Mesenchymal stem cell (in vitro differentiated cells and primary cell): ENCODE measurements at regions not wholly inside any gene's neighbourhood (a gene's known extent, or its start where the extent isn't known, plus 50 kb on each side); places are given as distances from the start of the nearest gene placed in this dataset.

Source experiments
- DNase-seq: peaks from one replicate; pipeline ENCODE4 v3.0.0-alpha.2; 2013
- H2AFZ ChIP-seq: one replicate; pipeline ENCODE4 v1.6.1; 2013; ENCODE audit warnings: low read depth, mild to moderate bottlenecking, control low read depth, inconsistent platforms, low read length, moderate library complexity
- H2AK5ac ChIP-seq: 2 replicates; pipeline ENCODE4 v1.6.1; 2013; ENCODE audit warnings: low read length, moderate library complexity, mild to moderate bottlenecking, inconsistent platforms; ENCODE audit not compliant: severe bottlenecking
- H2BK120ac ChIP-seq: one replicate; pipeline ENCODE4 v1.6.1; 2013; ENCODE audit warnings: low read depth, mild to moderate bottlenecking, inconsistent platforms, low read length, moderate library complexity
- H2BK12ac ChIP-seq, 2 experiments: one replicate each; pipeline ENCODE4 v1.6.1; 2013; ENCODE audit warnings: inconsistent platforms in 2 of 2, low read length in 2 of 2, mild to moderate bottlenecking in 2 of 2, moderate library complexity in 2 of 2, control low read depth in 1 of 2
- H2BK15ac ChIP-seq: one replicate; pipeline ENCODE4 v1.6.1; 2013; ENCODE audit warnings: mild to moderate bottlenecking, low read depth, inconsistent platforms; ENCODE audit not compliant: poor library complexity, severe bottlenecking
- H2BK5ac ChIP-seq: 2 replicates; pipeline ENCODE4 v1.6.1; 2013; ENCODE audit warnings: low read depth, mild to moderate bottlenecking, low read length, control low read depth, inconsistent platforms; ENCODE audit not compliant: poor library complexity, severe bottlenecking
- H3K14ac ChIP-seq, 2 experiments: one replicate each; pipeline ENCODE4 v1.6.1; 2013; ENCODE audit warnings: inconsistent platforms in 2 of 2, low read length in 2 of 2, control low read depth in 1 of 2, mild to moderate bottlenecking in 1 of 2, moderate library complexity in 1 of 2
- H3K18ac ChIP-seq, 2 experiments: one replicate each; pipeline ENCODE4 v1.6.1; 2013; ENCODE audit warnings: inconsistent platforms in 2 of 2, low read length in 2 of 2, control low read depth in 1 of 2, low read depth in 1 of 2, mild to moderate bottlenecking in 1 of 2
- H3K23ac ChIP-seq, 2 experiments: one replicate each; pipeline ENCODE4 v1.6.1; 2013; ENCODE audit warnings: inconsistent platforms in 2 of 2, low read length in 2 of 2, mild to moderate bottlenecking in 2 of 2, moderate library complexity in 2 of 2, control low read depth in 1 of 2
- H3K27ac ChIP-seq: 2 replicates; pipeline ENCODE4 v1.5.1; 2013; ENCODE audit warnings: mild to moderate bottlenecking, moderate library complexity, low read length, control low read depth, inconsistent platforms; ENCODE audit not compliant: poor library complexity, severe bottlenecking
- H3K27me3 ChIP-seq, 2 experiments: 2 replicates each; pipeline versions ENCODE4 v1.6.1 to v1.7.0; 2013; ENCODE audit warnings: low read length in 2 of 2, mild to moderate bottlenecking in 2 of 2, moderate library complexity in 2 of 2, control low read depth in 1 of 2, inconsistent platforms in 1 of 2; ENCODE audit not compliant: control insufficient read depth in 1 of 2, insufficient read depth in 1 of 2
- H3K36me3 ChIP-seq, 2 experiments: 2 replicates each; pipeline versions ENCODE4 v1.6.1 to v1.7.0; 2013; ENCODE audit warnings: low read length in 2 of 2, control low read depth in 1 of 2, inconsistent platforms in 1 of 2, low read depth in 1 of 2, mild to moderate bottlenecking in 1 of 2; ENCODE audit not compliant: insufficient read depth in 2 of 2, control insufficient read depth in 1 of 2
- H3K4ac ChIP-seq, 2 experiments: one replicate each; pipeline ENCODE4 v1.6.1; 2013; ENCODE audit warnings: inconsistent platforms in 2 of 2, low read length in 2 of 2, mild to moderate bottlenecking in 2 of 2, moderate library complexity in 2 of 2, control low read depth in 1 of 2, low read depth in 1 of 2
- H3K4me1 ChIP-seq: 2 replicates; pipeline ENCODE4 v1.6.1; 2013; ENCODE audit warnings: low read depth, low read length, control low read depth; ENCODE audit not compliant: control insufficient read depth, insufficient read depth
- H3K4me2 ChIP-seq: 2 replicates; pipeline ENCODE4 v1.6.1; 2013; ENCODE audit warnings: low read length, mild to moderate bottlenecking, inconsistent platforms; ENCODE audit not compliant: poor library complexity, severe bottlenecking
- H3K4me3 ChIP-seq, 2 experiments: 2 replicates each; pipeline versions ENCODE4 v1.5.1 to v1.7.0; 2013; ENCODE audit warnings: low read length in 2 of 2, mild to moderate bottlenecking in 2 of 2, control low read depth in 1 of 2, low read depth in 1 of 2; ENCODE audit not compliant: insufficient read depth in 1 of 2
- H3K79me1 ChIP-seq: replicated peaks from 2 replicates; pipeline ENCODE4 v1.6.1; 2013; ENCODE audit warnings: mild to moderate bottlenecking, control low read depth, low read length, inconsistent platforms; ENCODE audit not compliant: poor library complexity, severe bottlenecking
- H3K9ac ChIP-seq: 2 replicates; pipeline ENCODE4 v1.7.0; 2013; ENCODE audit warnings: mild to moderate bottlenecking, low read length, moderate library complexity
- H3K9me3 ChIP-seq: 2 replicates; pipeline ENCODE4 v1.7.0; 2013; ENCODE audit warnings: mild to moderate bottlenecking, low read length; ENCODE audit not compliant: control insufficient read depth
- H4K8ac ChIP-seq: one replicate; pipeline ENCODE4 v1.6.1; 2013; ENCODE audit warnings: inconsistent platforms, mild to moderate bottlenecking, low read length, moderate library complexity
- H4K91ac ChIP-seq: one replicate; pipeline ENCODE4 v1.6.1; 2013; ENCODE audit warnings: mild to moderate bottlenecking, low read length, inconsistent platforms
- WGBS: methylation state at CpG from one replicate; pipeline ENCODE4 v1.1.7; 2013; ENCODE audit warnings: mixed read lengths; 5-methylcytosine and 5-hydroxymethylcytosine counted together

- no peak overlapping the region for H2AFZ ChIP-seq
- no peak overlapping the region for H2BK5ac ChIP-seq
These were observed 342.0 kb upstream of the IRX4 start for GRCh38 chr5:2224689-2225088.

GRCh38 chr5:2223303-2223702 is 340.6 kb upstream of the IRX4 start:
- Histone ChIP-seq H3K27me3 (no peaks in the 10 kb centered on the region), H3K9me3 (no peaks in the 10 kb centered on the region), H3K4me3 (no peak overlapping the region), H3K18ac (no peak overlapping the region), H2BK5ac (no peak overlapping the region), H3K14ac (no peak overlapping the region), H4K8ac (no peak overlapping the region), H4K91ac (no peak overlapping the region), H3K4ac (no peak overlapping the region), H3K4me2 (no peak overlapping the region), H3K9ac (no peak overlapping the region), H3K36me3 (no peaks in the 10 kb centered on the region), H3K4me1 (no peaks in the 10 kb centered on the region), H2BK12ac (no peak overlapping the region), H2AK5ac (no peak overlapping the region), H3K23ac (no peak overlapping the region), H2AFZ (no peak overlapping the region), H2BK15ac (no peak overlapping the region), H3K27ac (no peak overlapping the region), H2BK120ac (no peak overlapping the region), H3K79me1 (no peaks in the 10 kb centered on the region)
- no peak for DNase-seq
- WGBS = 84% methylated on average over 14 of the region's 15 CpGs

More at GRCh38 chr5:2224689-2225088, 342.0 kb upstream of the IRX4 start:
- H2BK15ac ChIP-seq = no peak overlapping the region
- DNase-seq = no peak
- no peak overlapping the region for H3K14ac ChIP-seq
- H2BK120ac ChIP-seq = no peak overlapping the region
- no peaks in the 10 kb centered on the region for H3K79me1 ChIP-seq
- no peaks in the 10 kb centered on the region for H3K27me3 ChIP-seq
- H4K91ac ChIP-seq = no peak overlapping the region
- no peak overlapping the region for H3K27ac ChIP-seq
- no peak overlapping the region for H3K18ac ChIP-seq
- H3K4me2 ChIP-seq = no peak overlapping the region
- H2AK5ac ChIP-seq = no peak overlapping the region
- H3K9ac ChIP-seq = no peak overlapping the region
- H3K4me1 ChIP-seq = no peaks in the 10 kb centered on the region
- WGBS = 80% methylated on average over 13 of the region's 13 CpGs
- no peaks in the 10 kb centered on the region for H3K36me3 ChIP-seq
- no peak overlapping the region for H4K8ac ChIP-seq
- no peaks in the 10 kb centered on the region for H3K9me3 ChIP-seq
- H3K4ac ChIP-seq = no peak overlapping the region
- no peak overlapping the region for H3K4me3 ChIP-seq
- no peak overlapping the region for H3K23ac ChIP-seq
- no peak overlapping the region for H2BK12ac ChIP-seq

GRCh38 chr5:2222246-2222992 is 339.7 kb upstream of the IRX4 start:
- Histone ChIP-seq H3K79me1 (no peaks in the 10 kb centered on the region), H4K8ac (no peak overlapping the region), H3K4ac (no peak overlapping the region), H3K14ac (no peak overlapping the region), H3K36me3 (no peaks in the 10 kb centered on the region), H3K18ac (no peak overlapping the region), H2BK120ac (no peak overlapping the region), H3K4me2 (no peak overlapping the region), H2AFZ (no peak overlapping the region), H3K23ac (no peak overlapping the region), H3K27me3 (no peaks in the 10 kb centered on the region), H3K27ac (no peak overlapping the region), H2BK5ac (no peak overlapping the region), H2BK12ac (no peak overlapping the region), H3K9me3 (no peaks in the 10 kb centered on the region), H4K91ac (no peak overlapping the region), H3K4me1 (no peaks in the 10 kb centered on the region), H2BK15ac (no peak overlapping the region), H3K4me3 (peak overlapping the region in 1 of 2 experiments; percentile 26), H3K9ac (no peak overlapping the region), H2AK5ac (no peak overlapping the region)
- DNase-seq = no peak
- WGBS = 73% methylated on average over 18 of the region's 18 CpGs

- Histone ChIP-seq H3K9ac (no peak overlapping the region), H3K4me2 (no peak overlapping the region), H4K91ac (no peak overlapping the region), H3K18ac (no peak overlapping the region), H3K14ac (no peak overlapping the region), H3K4me3 (no peak overlapping the region), H2BK120ac (no peak overlapping the region), H3K27ac (no peak overlapping the region), H2BK5ac (no peak overlapping the region), H2AK5ac (no peak overlapping the region), H2AFZ (no peak overlapping the region), H3K4ac (no peak overlapping the region), H3K27me3 (no peaks in the 10 kb centered on the region), H2BK12ac (no peak overlapping the region), H3K36me3 (no peaks in the 10 kb centered on the region), H3K23ac (no peak overlapping the region), H3K4me1 (no peaks in the 10 kb centered on the region), H3K79me1 (no peaks in the 10 kb centered on the region), H3K9me3 (no peaks in the 10 kb centered on the region), H4K8ac (no peak overlapping the region), H2BK15ac (no peak overlapping the region)
- WGBS = 65% methylated on average over 5 of the region's 5 CpGs
- DNase-seq = no peak
These were observed 338.7 kb upstream of the IRX4 start for GRCh38 chr5:2221450-2221849.
